ENCODE measurements at regions not wholly inside any gene's neighbourhood (a gene's known extent, or its start where the extent isn't known, plus 50 kb on each side); places are given as distances from the start of the nearest gene placed in this dataset.
"Not testable (repeated sequence)": the region's sequence is repeated elsewhere in the genome, so short reads cannot be mapped to it uniquely, and the experiment has no call there.

GRCh38 chr3:3296979-3297381 lies 117.5 kb upstream of the CRBN start:
- TF ChIP-seq, protein P1, sequence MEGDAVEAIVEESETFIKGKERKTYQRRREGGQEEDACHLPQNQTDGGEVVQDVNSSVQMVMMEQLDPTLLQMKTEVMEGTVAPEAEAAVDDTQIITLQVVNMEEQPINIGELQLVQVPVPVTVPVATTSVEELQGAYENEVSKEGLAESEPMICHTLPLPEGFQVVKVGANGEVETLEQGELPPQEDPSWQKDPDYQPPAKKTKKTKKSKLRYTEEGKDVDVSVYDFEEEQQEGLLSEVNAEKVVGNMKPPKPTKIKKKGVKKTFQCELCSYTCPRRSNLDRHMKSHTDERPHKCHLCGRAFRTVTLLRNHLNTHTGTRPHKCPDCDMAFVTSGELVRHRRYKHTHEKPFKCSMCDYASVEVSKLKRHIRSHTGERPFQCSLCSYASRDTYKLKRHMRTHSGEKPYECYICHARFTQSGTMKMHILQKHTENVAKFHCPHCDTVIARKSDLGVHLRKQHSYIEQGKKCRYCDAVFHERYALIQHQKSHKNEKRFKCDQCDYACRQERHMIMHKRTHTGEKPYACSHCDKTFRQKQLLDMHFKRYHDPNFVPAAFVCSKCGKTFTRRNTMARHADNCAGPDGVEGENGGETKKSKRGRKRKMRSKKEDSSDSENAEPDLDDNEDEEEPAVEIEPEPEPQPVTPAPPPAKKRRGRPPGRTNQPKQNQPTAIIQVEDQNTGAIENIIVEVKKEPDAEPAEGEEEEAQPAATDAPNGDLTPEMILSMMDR (conservative IDR thresholded peaks at IDR 0.05): no peak
- no peak overlapping the region for H3K27ac ChIP-seq

DNA sequence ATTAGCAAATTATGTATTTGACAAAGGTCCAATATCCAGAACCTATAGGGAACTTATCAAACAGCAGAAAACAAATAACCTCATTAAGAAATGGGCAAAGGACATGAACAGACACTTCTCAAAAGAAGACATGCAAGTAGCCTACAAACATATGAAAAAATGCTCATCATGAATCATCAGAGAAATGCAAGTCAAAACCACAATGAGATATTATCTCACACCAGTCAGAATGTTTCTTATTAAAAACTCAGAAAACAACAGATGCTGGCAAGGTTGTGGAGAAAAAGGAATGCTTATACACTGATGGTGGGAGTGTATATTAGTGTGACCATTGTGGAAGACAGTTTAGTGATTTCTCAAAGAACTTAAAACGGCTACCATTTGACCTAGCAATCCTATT lies 116.1 kb upstream of the CRBN start:
- TF ChIP-seq, protein P1 (conservative IDR thresholded peaks at IDR 0.05): no peak
- no peak overlapping the region for H3K27ac ChIP-seq

GRCh38 chr3:3291756-3292283 lies 112.3 kb upstream of the CRBN start:
- not testable (repeated sequence) for H3K27ac ChIP-seq

DNA sequence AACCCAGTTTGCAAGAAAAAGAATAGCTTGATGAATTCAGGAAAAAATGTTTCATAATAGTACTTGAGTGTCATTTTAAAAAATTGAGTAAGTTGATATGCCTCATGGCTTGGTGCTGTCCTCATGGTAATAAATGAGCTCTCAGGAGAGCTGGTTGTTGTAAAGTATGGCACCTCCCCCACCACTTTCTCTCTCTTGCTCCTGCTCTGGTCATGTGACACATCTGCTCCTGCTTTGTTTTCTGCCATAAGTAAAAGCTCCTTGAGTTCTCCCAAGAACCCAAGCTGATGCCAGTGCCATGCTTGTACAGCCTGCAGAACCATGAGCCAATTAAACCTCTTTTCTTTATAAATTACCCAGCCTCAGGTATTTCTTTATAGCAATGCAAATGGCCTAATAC lies 108.8 kb upstream of the CRBN start:
- TF ChIP-seq, protein P1 (conservative IDR thresholded peaks at IDR 0.05): no peak
- no peak overlapping the region for H3K27ac ChIP-seq

- TF ChIP-seq, protein P1 (conservative IDR thresholded peaks at IDR 0.05): no peak
- H3K27ac ChIP-seq: no peak overlapping the region
Observed at GRCh38 chr3:3286014-3286413, 106.5 kb upstream of the CRBN start.

DNA sequence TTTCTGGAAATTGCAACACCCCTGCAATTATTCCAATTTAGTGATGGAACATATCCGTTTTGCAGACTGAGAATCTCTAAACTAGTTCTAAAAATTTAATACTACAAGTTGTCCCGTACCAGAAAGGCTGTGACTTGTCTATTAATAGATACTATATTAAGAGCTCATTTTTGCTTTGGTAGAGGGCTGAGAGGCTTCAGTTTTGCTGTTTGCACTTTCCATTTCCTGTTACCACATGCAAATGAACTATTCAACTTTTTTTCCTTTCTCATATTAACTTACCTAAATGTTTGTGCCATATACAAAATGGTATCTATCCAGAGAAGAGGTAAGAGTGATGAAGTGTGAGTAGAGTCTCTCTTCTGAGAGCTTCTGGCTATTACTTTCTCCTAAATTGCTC lies 101.5 kb upstream of the CRBN start:
- no peak overlapping the region for H3K27ac ChIP-seq
- TF ChIP-seq, protein P1 (conservative IDR thresholded peaks at IDR 0.05): no peak

- no peak overlapping the region for H3K27ac ChIP-seq
- TF ChIP-seq, protein P1 (conservative IDR thresholded peaks at IDR 0.05): no peak
Observed at GRCh38 chr3:3280396-3280795, 100.9 kb upstream of the CRBN start.

- TF ChIP-seq, protein P1 (conservative IDR thresholded peaks at IDR 0.05): no peak
- H3K27ac ChIP-seq: no peak overlapping the region
Observed at GRCh38 chr3:3278073-3278472, 98.6 kb upstream of the CRBN start.

Measured in VCaP (cell line).